ENCODE measurements at regions not wholly inside any gene's neighbourhood (a gene's known extent, or its start where the extent isn't known, plus 50 kb on each side); places are given as distances from the start of the nearest gene placed in this dataset.

DNA sequence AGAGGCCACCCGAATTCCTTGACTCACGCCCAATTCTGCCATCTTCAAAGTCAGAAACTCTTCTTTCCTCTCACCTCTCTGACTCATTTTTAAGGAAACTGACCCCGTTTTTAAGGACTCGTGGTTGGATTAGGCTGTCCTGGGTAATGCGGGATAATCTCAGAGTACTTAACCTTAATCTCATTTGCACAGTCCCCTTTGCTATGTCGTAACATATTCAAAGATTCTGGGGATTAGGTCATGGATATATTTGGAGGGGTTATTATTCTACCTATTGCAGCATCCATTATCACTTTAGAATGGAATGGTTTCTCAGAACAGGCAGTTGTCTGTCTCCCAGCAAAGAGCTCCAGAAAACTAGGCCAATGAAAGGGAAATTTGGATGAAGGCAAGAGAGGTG, 80.8 kb upstream of the IL12B start:
- Mint-ChIP-seq H3K9me3 (ENCODE audit: low read depth) (no peaks in the 10 kb centered on the region), H3K4me3 (no peak overlapping the region), H3K27ac (no peak overlapping the region), H3K27me3 (peaks cover 60% of the 10 kb centered on the region), H3K4me1 (peaks cover 55% of the 10 kb centered on the region), H3K36me3 (peaks cover 20% of the 10 kb centered on the region)
- ATAC-seq (no peak), DNase-seq (no peak)
- CTCF ChIA-PET, result interaction anchor here (1.2 to 5.4 kb wide), 4 partner anchors 20 to 254 kb away, joined by 3 to 38 read pairs (median 8); no protein-coding TSS in a partner anchor

DNA sequence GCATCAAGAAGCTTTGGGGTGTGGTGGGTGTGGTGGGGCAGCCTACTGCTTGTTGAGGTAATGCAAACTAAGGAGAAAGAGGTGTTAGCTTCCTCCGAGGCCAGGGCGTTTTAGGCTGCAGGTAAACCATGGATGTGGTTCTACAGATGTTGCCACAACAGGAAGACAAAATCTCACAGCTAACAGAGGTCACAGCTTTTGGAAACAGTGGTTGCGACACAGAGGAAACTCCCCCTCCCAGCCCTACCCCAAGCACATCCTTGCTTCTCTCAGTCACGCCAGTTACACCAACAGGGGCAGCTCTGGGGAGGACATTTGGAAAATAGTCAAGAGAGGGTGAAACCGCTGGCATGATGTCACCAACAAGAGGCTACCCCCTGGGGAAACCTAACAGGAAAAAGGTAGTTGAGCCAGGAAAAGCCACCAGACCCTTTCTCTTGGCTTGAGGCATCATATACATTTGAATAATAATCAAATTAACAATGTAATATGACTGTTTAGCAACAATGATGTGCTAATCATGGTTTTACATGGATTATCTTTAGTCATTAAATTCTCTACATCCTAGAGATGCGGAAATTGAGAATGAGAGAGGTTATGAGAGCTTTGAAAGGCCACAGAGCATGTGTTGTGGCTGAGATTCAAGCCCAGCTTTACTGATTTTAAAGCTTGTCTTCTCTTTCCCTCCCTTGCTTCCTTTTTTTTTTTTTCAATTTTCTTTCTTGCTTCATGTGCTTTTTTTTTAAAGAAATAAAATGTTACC, 82.2 kb upstream of the IL12B start:
- ATAC-seq, result peak; percentile 89
- Mint-ChIP-seq H3K27me3 (peaks cover 58% of the 10 kb centered on the region), H3K9me3 (ENCODE audit: low read depth) (no peaks in the 10 kb centered on the region), H3K4me1 (peaks cover 55% of the 10 kb centered on the region), H3K4me3 (peak overlapping the region; percentile 1), H3K27ac (peak overlapping the region; percentile 79), H3K36me3 (peaks cover 19% of the 10 kb centered on the region)
- CTCF ChIA-PET, result interaction anchor here (0.6 to 5.4 kb wide), 9 partner anchors 8 to 255 kb away, joined by 3 to 38 read pairs (median 4); no protein-coding TSS in a partner anchor
- peak; percentile 91 for DNase-seq

DNA sequence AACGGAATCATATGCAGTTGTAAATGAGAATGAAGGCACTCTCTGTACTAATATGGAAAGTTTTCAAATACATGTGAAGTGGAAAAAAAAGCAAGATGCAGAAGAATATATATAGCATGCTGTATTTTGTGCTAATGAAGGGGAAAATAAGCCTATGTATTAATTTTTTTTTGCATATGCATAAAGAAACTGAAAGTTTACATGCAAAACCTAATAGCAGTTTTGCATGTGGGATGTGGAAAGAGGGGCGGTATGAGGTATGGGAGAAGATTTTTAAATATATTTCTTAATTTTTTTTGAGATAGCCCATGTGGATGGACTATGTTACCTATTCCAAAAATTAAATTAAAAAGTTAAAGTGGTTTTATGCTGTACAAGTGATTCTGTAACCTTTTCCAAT, 83.7 kb upstream of the IL12B start:
- DNase-seq (no peak), ATAC-seq (no peak)
- H3K27me3 Mint-ChIP-seq, result peaks cover 52% of the 10 kb centered on the region
- H3K4me1 Mint-ChIP-seq, result peaks cover 51% of the 10 kb centered on the region
- CTCF ChIA-PET, result no interaction called here
- peaks cover 12% of the 10 kb centered on the region for H3K36me3 Mint-ChIP-seq
- H3K27ac Mint-ChIP-seq, result no peak overlapping the region
- no peak overlapping the region for H3K4me3 Mint-ChIP-seq
- no peaks in the 10 kb centered on the region for H3K9me3 Mint-ChIP-seq (ENCODE audit: low read depth)

DNA sequence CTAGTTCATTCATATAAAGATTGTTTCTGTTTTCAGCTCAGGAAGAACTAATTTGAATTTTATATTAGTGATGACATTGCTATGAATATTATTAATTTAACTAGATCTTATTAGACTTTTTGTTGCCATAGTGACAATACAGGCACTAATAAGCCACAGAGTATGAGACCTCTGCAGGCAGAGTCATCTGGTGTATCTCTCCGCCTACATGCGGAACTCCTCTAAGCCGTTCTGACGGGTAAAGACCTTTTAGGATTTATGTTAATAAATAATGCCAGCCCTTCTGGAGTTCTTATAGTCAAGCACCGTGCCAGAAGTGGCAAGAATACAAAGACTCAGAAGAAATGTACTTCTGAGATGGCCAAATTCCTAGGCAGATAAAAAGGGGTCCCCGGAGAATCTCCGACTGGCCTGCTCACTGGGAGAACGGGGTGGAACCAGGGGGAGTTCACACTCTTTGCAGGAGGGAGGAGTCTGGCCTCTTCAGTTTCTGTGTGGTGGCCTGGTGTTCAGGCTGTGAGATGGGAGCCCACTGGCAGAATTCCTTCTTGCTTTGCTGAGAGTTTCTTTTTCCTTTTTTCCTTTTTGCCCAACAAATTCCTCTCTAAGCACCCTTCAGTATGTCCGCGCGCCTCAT, 85.1 kb upstream of the IL12B start:
- H3K27me3 Mint-ChIP-seq, result peaks cover 48% of the 10 kb centered on the region
- H3K27ac Mint-ChIP-seq, result no peak overlapping the region
- no peaks in the 10 kb centered on the region for H3K9me3 Mint-ChIP-seq (ENCODE audit: low read depth)
- CTCF ChIA-PET, result no interaction called here
- no peak overlapping the region for H3K4me3 Mint-ChIP-seq
- peaks cover 37% of the 10 kb centered on the region for H3K4me1 Mint-ChIP-seq
- DNase-seq (no peak), ATAC-seq (no peak)
- H3K36me3 Mint-ChIP-seq, result peaks cover 7% of the 10 kb centered on the region

DNA sequence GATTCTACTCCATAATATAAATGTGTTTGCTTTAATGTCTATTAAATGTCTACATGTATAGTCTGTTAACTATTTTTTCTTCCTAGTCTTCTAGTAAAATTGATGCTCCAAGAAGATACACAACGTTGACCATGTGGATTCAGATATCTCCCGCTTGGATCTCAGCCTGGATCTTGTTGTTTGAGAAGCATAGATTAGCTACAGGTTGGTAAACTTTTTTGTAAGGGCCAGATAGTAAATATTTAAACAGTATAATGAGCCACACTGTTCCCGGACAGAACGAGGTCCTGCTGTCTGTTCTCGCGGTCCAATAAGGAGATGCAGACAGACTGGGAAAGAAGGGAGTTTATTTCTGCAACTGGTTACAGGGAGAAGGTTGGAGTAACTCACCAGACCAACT, 86.2 kb upstream of the IL12B start:
- Mint-ChIP-seq H3K9me3 (ENCODE audit: low read depth) (no peaks in the 10 kb centered on the region), H3K27ac (no peak overlapping the region), H3K36me3 (peaks cover 4% of the 10 kb centered on the region), H3K27me3 (peaks cover 39% of the 10 kb centered on the region), H3K4me3 (no peak overlapping the region), H3K4me1 (peaks cover 27% of the 10 kb centered on the region)
- ATAC-seq, result no peak
- CTCF ChIA-PET, result interaction anchor here (1.0 kb wide), 1 partner anchor 100 kb away, joined by 3 read pairs; no protein-coding TSS in a partner anchor
- DNase-seq, result no peak

DNA sequence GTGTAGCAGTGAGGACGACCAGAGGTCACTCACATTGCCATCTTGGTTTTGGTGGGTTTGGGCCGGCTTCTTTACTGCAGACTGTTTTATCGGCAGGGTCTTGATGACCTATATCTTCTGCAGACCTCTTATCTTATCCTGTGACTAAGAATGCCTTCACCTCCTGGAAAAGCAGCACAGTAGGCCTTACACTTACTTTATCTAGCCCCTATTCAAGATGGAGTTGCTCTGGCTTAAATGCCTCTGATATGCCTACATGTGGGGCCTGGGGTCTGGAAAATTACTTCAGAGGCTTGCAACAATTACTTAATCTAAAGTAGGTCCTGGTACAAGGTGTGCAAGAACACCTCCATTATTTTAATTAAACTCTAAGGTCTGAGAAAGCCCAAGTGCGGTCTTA, 86.9 kb upstream of the IL12B start:
- CTCF ChIA-PET, result no interaction called here
- peaks cover 39% of the 10 kb centered on the region for H3K27me3 Mint-ChIP-seq
- no peak overlapping the region for H3K4me3 Mint-ChIP-seq
- no peak for DNase-seq
- H3K9me3 Mint-ChIP-seq (ENCODE audit: low read depth), result no peaks in the 10 kb centered on the region
- peaks cover 19% of the 10 kb centered on the region for H3K4me1 Mint-ChIP-seq
- H3K27ac Mint-ChIP-seq, result no peak overlapping the region
- ATAC-seq, result no peak
- peaks cover 2% of the 10 kb centered on the region for H3K36me3 Mint-ChIP-seq

DNA sequence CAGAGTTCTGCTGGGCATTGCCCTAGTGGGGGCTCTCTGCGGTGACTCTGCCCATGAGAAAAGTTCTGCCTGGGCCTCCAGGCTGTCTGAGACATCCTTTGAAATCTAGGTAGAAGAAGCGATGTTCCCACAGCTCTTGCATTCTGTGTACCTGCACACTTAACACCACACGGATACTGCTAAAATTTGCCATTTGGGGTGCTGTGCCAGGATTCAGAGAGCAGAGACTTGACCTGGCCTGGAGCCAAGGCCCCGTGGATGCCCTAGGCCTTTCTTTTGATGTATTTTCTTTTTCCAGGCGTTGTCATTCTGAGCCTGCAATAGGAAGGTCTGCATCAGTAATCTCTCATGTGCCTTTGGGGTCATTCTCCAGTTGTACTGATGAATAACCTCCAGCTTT, 89.3 kb upstream of the IL12B start:
- CTCF ChIA-PET, result interaction anchor here (0.8 to 1.6 kb wide), 3 partner anchors 7 to 13 kb away, joined by 3 to 4 read pairs (median 3); no protein-coding TSS in a partner anchor
- peaks cover 32% of the 10 kb centered on the region for H3K27me3 Mint-ChIP-seq
- H3K27ac Mint-ChIP-seq, result no peak overlapping the region
- no peaks in the 10 kb centered on the region for H3K36me3 Mint-ChIP-seq
- no peak overlapping the region for H3K4me3 Mint-ChIP-seq
- DNase-seq, result no peak
- ATAC-seq, result no peak
- no peaks in the 10 kb centered on the region for H3K9me3 Mint-ChIP-seq (ENCODE audit: low read depth)
- H3K4me1 Mint-ChIP-seq, result peaks cover 2% of the 10 kb centered on the region

DNA sequence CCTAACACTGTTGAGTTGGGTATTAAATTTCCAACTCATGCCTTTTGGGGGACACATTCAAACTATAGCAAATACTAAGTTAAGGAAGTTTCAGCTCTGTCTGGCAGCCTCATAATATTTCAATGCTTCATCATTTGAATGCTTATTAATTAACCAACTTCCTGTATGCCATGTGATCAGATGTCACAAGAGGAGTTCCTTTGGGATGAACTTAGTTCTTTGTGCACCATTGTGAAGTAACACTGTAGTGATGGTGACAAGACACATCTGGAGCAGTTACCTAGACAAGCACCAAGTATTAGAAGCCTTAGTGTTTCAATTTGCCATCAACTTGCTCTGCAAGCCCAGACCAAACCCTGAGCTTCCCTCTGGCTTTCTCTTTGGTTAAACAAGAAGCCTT, 90.7 kb upstream of the IL12B start:
- Mint-ChIP-seq H3K36me3 (no peaks in the 10 kb centered on the region), H3K27ac (no peak overlapping the region), H3K27me3 (peaks cover 36% of the 10 kb centered on the region), H3K9me3 (ENCODE audit: low read depth) (no peaks in the 10 kb centered on the region), H3K4me1 (peaks cover 3% of the 10 kb centered on the region), H3K4me3 (no peak overlapping the region)
- ATAC-seq (no peak), DNase-seq (no peak)
- CTCF ChIA-PET, result interaction anchor here (1.2 to 1.6 kb wide), 3 partner anchors 10 to 80 kb away, joined by 3 to 4 read pairs (median 3); no protein-coding TSS in a partner anchor

DNA sequence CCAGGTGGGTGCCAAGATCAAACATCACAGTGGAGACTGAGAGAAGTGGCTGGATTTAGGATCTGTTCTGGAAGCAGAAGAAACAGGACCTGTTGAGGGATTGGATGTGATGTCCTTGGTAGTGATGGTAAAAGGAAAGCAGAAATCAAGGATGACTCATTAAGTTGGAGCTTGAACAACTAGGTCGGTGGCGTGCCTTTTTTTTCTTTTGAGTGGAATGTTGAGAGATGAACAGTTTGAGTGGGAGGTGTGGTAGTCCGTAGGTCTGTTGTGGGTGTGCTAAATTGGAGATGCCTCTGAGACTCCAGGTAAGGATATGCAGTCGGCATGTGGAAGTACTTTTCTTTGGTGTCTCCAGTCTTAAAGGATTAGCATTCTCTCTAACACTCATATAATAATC, 92.1 kb upstream of the IL12B start:
- Mint-ChIP-seq H3K27me3 (peaks cover 34% of the 10 kb centered on the region), H3K36me3 (no peaks in the 10 kb centered on the region), H3K9me3 (ENCODE audit: low read depth) (no peaks in the 10 kb centered on the region), H3K4me3 (no peak overlapping the region), H3K4me1 (peaks cover 17% of the 10 kb centered on the region), H3K27ac (no peak overlapping the region)
- CTCF ChIA-PET, result no interaction called here
- DNase-seq (no peak), ATAC-seq (no peak)

DNA sequence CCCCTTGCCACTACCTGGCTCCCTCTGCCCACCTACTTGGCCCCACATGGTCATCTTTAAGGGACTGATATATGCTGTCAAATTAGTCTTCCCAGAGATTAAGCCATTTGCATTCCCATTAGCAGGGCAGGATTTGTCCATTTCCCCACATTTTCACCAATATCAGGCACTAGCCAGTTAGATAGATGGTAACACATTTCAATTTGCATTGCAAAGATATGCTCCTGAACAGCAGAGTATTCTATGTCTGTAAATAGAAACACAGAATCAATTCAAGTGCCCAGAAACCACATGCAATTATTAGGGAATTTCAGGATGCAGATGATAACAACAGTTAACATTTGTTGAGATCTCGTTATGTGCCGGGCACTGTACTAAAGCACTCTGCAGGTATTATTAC, 92.6 kb upstream of the IL12B start:
- Mint-ChIP-seq H3K36me3 (no peaks in the 10 kb centered on the region), H3K9me3 (ENCODE audit: low read depth) (no peaks in the 10 kb centered on the region), H3K27me3 (peaks cover 34% of the 10 kb centered on the region), H3K4me3 (no peak overlapping the region), H3K27ac (no peak overlapping the region), H3K4me1 (peaks cover 23% of the 10 kb centered on the region)
- DNase-seq (no peak), ATAC-seq (no peak)
- CTCF ChIA-PET, result no interaction called here

DNA sequence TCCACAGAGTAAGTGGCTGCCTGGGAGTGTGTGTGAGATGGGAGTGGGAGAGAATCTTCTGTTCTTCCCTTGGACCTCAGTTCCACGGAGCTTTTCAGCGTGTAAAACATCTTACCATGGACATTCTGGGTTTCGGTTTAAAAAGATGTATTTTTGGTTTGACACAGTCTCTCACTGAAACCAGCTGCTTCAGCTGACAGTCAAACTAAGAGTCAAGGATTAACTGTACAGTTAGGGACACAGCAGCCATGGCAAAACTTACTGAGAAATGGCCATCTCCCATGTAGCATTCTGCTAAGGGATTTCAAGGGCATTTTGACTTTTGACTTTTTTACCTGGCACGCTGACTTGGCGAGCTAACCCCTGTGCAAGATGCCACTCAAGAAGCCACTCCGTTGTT, 93.8 kb upstream of the IL12B start:
- no peak overlapping the region for H3K27ac Mint-ChIP-seq
- no peak overlapping the region for H3K4me3 Mint-ChIP-seq
- H3K27me3 Mint-ChIP-seq, result peaks cover 33% of the 10 kb centered on the region

DNA sequence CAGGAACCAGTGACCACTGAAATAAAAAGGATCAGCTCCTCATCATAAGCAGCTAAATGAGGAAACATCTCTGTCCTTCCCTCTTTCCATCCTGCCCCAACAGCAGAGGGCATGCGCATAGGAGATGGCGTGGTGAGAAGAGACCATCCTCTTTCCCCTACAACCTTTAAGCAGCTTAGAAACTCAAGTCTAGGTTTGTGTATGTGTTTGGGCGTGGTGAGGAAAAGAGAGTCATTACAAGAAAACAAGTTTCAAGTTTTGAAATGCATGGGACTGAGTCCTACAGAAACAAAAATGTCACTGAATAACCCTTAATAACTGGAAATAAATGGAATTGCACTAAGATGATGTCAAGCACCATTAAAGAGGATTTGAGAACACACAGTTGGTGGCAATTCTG, 96.4 kb upstream of the IL12B start:
- H3K4me1 Mint-ChIP-seq, result peaks cover 31% of the 10 kb centered on the region
- H3K4me3 Mint-ChIP-seq, result no peak overlapping the region
- H3K27ac Mint-ChIP-seq, result no peak overlapping the region
- DNase-seq (no peak), ATAC-seq (peak; percentile 55)
- no peaks in the 10 kb centered on the region for H3K36me3 Mint-ChIP-seq
- CTCF ChIA-PET, result no interaction called here
- no peaks in the 10 kb centered on the region for H3K9me3 Mint-ChIP-seq (ENCODE audit: low read depth)
- peaks cover 41% of the 10 kb centered on the region for H3K27me3 Mint-ChIP-seq

More for the DNA sequence above, 93.8 kb upstream of the IL12B start:
- Mint-ChIP-seq H3K4me1 (peaks cover 25% of the 10 kb centered on the region), H3K9me3 (ENCODE audit: low read depth) (no peaks in the 10 kb centered on the region), H3K36me3 (no peaks in the 10 kb centered on the region)
- no peak for DNase-seq
- ATAC-seq, result no peak
- CTCF ChIA-PET, result no interaction called here

DNA sequence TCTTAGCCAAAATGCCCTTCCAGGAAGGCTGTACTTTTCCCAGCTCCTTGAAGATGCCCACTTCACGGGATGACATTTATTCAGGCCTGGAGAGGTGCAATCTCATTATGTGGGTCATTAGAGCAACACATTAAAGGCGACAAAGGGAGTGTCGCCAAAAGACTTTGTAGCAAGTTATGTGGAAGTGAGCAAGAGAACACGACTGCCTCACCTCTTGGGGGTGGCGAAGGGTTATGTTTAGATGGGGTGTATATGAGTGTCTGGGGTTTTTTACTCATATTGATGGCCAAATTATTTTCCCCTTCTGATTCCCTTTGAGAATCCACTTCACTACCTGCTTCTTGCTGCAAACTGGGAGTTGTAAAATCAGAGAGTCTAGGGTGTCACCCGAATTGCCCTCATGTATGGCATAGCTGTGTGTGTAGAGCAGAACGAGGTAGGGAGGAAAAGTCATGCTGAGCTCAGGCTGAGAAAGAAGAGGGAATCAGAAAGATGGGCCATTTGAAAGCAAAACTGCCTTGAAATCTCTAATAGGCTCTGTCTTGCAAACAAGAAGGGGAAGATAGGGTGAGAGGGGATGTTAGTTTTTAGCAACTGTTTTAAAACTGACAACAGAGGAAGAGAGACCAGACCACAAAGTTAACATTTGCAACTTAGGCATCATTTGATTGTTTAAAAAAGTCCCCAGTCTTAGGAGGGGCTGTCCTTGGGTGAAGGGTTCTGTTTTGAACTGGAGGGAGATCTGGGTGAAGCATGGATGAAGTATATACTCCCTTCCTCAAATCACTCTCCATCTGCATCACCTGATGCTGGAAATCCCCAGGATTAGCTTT, 97.1 kb upstream of the IL12B start:
- CTCF ChIA-PET, result interaction anchor here (1.1 to 1.5 kb wide), 2 partner anchors 15 to 87 kb away, joined by 3 to 5 read pairs; no protein-coding TSS in a partner anchor
- DNase-seq (no peak), ATAC-seq (peak; percentile 27)
- Mint-ChIP-seq H3K9me3 (ENCODE audit: low read depth) (no peaks in the 10 kb centered on the region), H3K4me1 (peaks cover 32% of the 10 kb centered on the region), H3K27ac (peak overlapping the region; percentile 6), H3K36me3 (no peaks in the 10 kb centered on the region), H3K4me3 (no peak overlapping the region), H3K27me3 (peaks cover 45% of the 10 kb centered on the region)
